ENCODE measurements at regions not wholly inside any gene's neighbourhood (a gene's known extent, or its start where the extent isn't known, plus 50 kb on each side); places are given as distances from the start of the nearest gene placed in this dataset.

DNA sequence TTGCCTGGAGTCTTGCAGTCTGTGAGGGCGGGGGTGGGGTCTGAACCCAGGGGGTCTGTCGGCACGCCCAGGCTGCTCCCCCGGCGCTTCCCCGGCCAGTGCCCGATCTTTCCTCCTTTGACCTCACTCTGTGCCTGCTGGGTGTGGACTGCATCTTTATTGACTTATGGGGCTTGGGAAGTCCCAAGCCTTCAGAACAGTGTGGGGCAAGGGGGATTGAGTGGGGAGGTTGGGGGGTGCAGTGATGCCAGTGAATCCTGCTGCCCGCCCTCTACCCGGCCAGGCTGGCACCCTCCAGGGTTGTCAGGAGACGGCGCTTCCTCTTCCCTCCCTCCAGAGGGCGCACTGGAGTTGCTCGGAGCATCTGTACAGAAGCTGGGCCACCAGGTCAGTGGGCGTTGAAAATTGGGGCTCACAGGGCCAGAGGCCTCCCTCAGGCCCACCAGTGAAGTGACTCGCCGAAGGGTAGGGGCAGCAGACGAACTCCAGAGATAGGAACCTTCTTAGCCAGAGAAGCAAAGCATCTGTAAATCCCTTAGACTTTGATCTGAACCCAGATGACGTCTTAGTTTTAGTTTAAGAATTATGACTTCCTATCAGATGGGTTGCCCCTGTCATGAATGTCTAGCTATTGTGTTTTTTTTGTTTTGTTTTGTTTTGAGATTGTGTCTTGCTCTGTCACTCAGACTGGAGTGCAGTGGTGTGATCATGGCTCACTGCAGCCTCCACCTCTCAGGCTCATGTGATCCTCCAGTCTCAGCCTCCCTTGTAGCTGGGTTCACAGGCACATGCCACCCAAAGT lies 184.8 kb upstream of the CIBAR2 start:
- H3K4me3 Mint-ChIP-seq, result no peak overlapping the region
- peak; percentile 83 for TF ChIP-seq CTCF (conservative IDR thresholded peaks at IDR 0.05)
- 73% methylated on average over 3 to 18 of the region's 18 CpGs for WGBS, 2 experiments (ENCODE audit: insufficient coverage in 1 of 2, insufficient read length in 1 of 2)
- DNase-seq, result peak; percentile 83
- H3K36me3 Mint-ChIP-seq (ENCODE audit: low read depth), result no peaks in the 10 kb centered on the region
- H3K36me3 ChIP-seq (ENCODE audit: control insufficient read depth, insufficient read depth, low read length), result no peaks in the 10 kb centered on the region
- no peak overlapping the region for H3K9ac ChIP-seq (ENCODE audit: extremely low read depth, low read length, poor library complexity, severe bottlenecking)
- H3K4me1 Mint-ChIP-seq, result peaks cover 18% of the 10 kb centered on the region
- no peaks in the 10 kb centered on the region for H3K27me3 Mint-ChIP-seq (ENCODE audit: insufficient read depth)
- H3K9me3 ChIP-seq (ENCODE audit: control insufficient read depth, low read length), result no peaks in the 10 kb centered on the region
- H3K4me3 ChIP-seq (ENCODE audit: low read length), result no peak overlapping the region
- no peak overlapping the region for H3K27ac ChIP-seq (ENCODE audit: low read depth, low read length)
- H3K27ac Mint-ChIP-seq, result no peak overlapping the region
- no peaks in the 10 kb centered on the region for H3K27me3 ChIP-seq (ENCODE audit: control insufficient read depth, insufficient read depth, low read length, poor library complexity, severe bottlenecking)
- H3K9me3 Mint-ChIP-seq, result no peaks in the 10 kb centered on the region
- H3K4me1 ChIP-seq (ENCODE audit: control insufficient read depth, insufficient read depth, low read length), result peaks cover 4% of the 10 kb centered on the region

DNA sequence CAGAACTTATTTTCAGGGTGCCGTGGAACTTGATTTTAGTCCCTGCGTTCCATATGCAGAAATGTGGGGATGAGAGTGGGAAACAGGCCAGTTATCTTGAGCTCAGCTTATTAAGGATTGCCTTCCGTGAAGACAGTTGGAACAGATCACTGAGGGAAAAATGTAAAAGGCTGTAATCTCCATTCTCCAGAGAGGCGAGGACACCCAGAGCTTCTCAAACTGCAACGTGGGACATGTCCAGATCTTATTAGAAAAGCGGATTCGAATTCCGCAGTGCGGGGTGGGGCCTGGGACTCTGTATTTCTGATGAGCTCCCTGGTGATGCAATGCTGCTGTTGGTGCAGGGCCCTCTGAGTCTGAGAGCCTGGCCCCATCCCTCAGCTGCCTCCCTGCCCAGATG lies 185.6 kb upstream of the CIBAR2 start:
- no peaks in the 10 kb centered on the region for H3K27me3 Mint-ChIP-seq (ENCODE audit: insufficient read depth)
- no peaks in the 10 kb centered on the region for H3K9me3 ChIP-seq (ENCODE audit: control insufficient read depth, low read length)
- H3K4me3 ChIP-seq (ENCODE audit: low read length), result no peak overlapping the region
- DNase-seq, result no peak
- H3K36me3 Mint-ChIP-seq (ENCODE audit: low read depth), result no peaks in the 10 kb centered on the region
- H3K36me3 ChIP-seq (ENCODE audit: control insufficient read depth, insufficient read depth, low read length), result no peaks in the 10 kb centered on the region
- no peaks in the 10 kb centered on the region for H3K9me3 Mint-ChIP-seq
- no peak overlapping the region for H3K27ac Mint-ChIP-seq
- peaks cover 10% of the 10 kb centered on the region for H3K4me1 ChIP-seq (ENCODE audit: control insufficient read depth, insufficient read depth, low read length)
- no peaks in the 10 kb centered on the region for H3K27me3 ChIP-seq (ENCODE audit: control insufficient read depth, insufficient read depth, low read length, poor library complexity, severe bottlenecking)
- H3K4me3 Mint-ChIP-seq, result no peak overlapping the region
- no peak overlapping the region for H3K9ac ChIP-seq (ENCODE audit: extremely low read depth, low read length, poor library complexity, severe bottlenecking)
- peaks cover 23% of the 10 kb centered on the region for H3K4me1 Mint-ChIP-seq
- no peak for TF ChIP-seq CTCF (conservative IDR thresholded peaks at IDR 0.05)
- WGBS, 2 experiments (ENCODE audit: insufficient coverage in 1 of 2, insufficient read length in 1 of 2), result 94 to 96% methylated on average over 9 of the region's 9 CpGs
- no peak overlapping the region for H3K27ac ChIP-seq (ENCODE audit: low read depth, low read length)

DNA sequence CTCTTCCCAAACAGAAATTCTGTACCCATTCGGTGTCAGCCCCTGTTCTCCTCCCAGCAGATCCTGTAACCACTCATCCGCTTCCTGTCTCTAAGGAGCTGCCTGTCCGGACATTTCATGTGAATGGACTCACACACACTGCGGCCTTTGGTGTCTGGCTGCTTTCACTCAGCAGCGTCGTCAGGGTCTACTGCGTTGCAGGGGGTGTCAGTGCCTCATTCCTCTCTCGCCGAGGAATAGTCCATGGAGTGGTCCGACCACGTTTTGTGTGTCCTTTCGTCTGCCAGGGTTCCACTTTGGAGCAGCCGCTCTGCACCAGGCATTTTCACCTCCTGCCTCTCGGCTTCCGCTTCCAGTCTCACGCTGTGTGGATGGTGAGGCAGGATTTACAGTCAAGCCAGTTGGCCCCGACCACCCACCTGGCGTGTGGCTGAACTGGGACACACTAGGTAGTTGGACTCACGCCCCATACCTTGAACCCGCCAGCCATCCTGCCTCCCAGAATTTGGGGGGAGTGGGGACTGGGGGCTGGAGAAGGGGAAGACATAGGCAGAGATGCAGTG lies 188.2 kb upstream of the CIBAR2 start:
- Mint-ChIP-seq H3K9me3 (no peaks in the 10 kb centered on the region), H3K27me3 (ENCODE audit: insufficient read depth) (no peaks in the 10 kb centered on the region), H3K4me1 (peaks cover 24% of the 10 kb centered on the region), H3K4me3 (no peak overlapping the region), H3K36me3 (ENCODE audit: low read depth) (no peaks in the 10 kb centered on the region), H3K27ac (no peak overlapping the region)
- Histone ChIP-seq H3K4me3 (ENCODE audit: low read length) (no peak overlapping the region), H3K27ac (ENCODE audit: low read depth, low read length) (no peak overlapping the region), H3K9me3 (ENCODE audit: control insufficient read depth, low read length) (no peaks in the 10 kb centered on the region), H3K9ac (ENCODE audit: extremely low read depth, low read length, poor library complexity, severe bottlenecking) (no peak overlapping the region), H3K4me1 (ENCODE audit: control insufficient read depth, insufficient read depth, low read length) (peaks cover 13% of the 10 kb centered on the region), H3K36me3 (ENCODE audit: control insufficient read depth, insufficient read depth, low read length) (no peaks in the 10 kb centered on the region), H3K27me3 (ENCODE audit: control insufficient read depth, insufficient read depth, low read length, poor library complexity, severe bottlenecking) (no peaks in the 10 kb centered on the region)
- DNase-seq, result no peak
- WGBS, 2 experiments (ENCODE audit: insufficient coverage in 1 of 2, insufficient read length in 1 of 2), result 86 to 94% methylated on average over 12 to 20 of the region's 20 CpGs
- TF ChIP-seq CTCF (conservative IDR thresholded peaks at IDR 0.05), result no peak

All from endodermal cell (in vitro differentiated cells).